Activated T-helper 9 cell treated with anti-CD3 and anti-CD28 coated beads, Interleukin-2, amount 50 U/mL, for 16 hours (primary cell): ENCODE measurements at regions not wholly inside any gene's neighbourhood (a gene's known extent, or its start where the extent isn't known, plus 50 kb on each side); places are given as distances from the start of the nearest gene placed in this dataset.
A peak's percentile ranks its signal among the peaks of the same experiment; 100 is the strongest.
"Not testable (repeated sequence)": the region's sequence is repeated elsewhere in the genome, so short reads cannot be mapped to it uniquely, and the experiment has no call there.

Experiments used
- DNase-seq: peaks from one replicate; pipeline ENCODE4 v3.0.0-alpha.2; 2020; ENCODE audit warnings: low read depth

- no peak for DNase-seq
Observed at GRCh38 chr4:3879681-3880614, 113.8 kb downstream of the ADRA2C start.

GRCh38 chr4:3880615-3881120 lies 114.5 kb downstream of the ADRA2C start:
- DNase-seq = peak; percentile 37

GRCh38 chr4:3882316-3882885 lies 116.2 kb downstream of the ADRA2C start:
- not testable (repeated sequence) for DNase-seq

- DNase-seq = not testable (repeated sequence)
Observed at GRCh38 chr4:3884261-3884660, 118.1 kb downstream of the ADRA2C start.

- DNase-seq = not testable (repeated sequence)
Observed at GRCh38 chr4:3893590-3893989, 127.4 kb downstream of the ADRA2C start.

GRCh38 chr4:3894086-3894959 lies 128.1 kb downstream of the ADRA2C start:
- DNase-seq = not testable (repeated sequence)

GRCh38 chr4:3896441-3896840 lies 130.3 kb downstream of the ADRA2C start:
- DNase-seq = no peak

GRCh38 chr4:3896871-3897578 lies 130.8 kb downstream of the ADRA2C start:
- DNase-seq = not testable (repeated sequence)

GRCh38 chr4:3898098-3898497 lies 131.9 kb downstream of the ADRA2C start:
- no peak for DNase-seq

- not testable (repeated sequence) for DNase-seq
Observed at GRCh38 chr4:3898928-3899327, 132.7 kb downstream of the ADRA2C start.

- not testable (repeated sequence) for DNase-seq
Observed at GRCh38 chr4:3904264-3904955, 138.2 kb downstream of the ADRA2C start.

- not testable (repeated sequence) for DNase-seq
Observed at GRCh38 chr4:3909616-3910015, 143.4 kb downstream of the ADRA2C start.

GRCh38 chr4:3910161-3910950 lies 144.2 kb downstream of the ADRA2C start:
- not testable (repeated sequence) for DNase-seq

GRCh38 chr4:3911252-3911856 lies 145.2 kb downstream of the ADRA2C start:
- DNase-seq = no peak

- DNase-seq = not testable (repeated sequence)
Observed at GRCh38 chr4:3914511-3914910, 148.3 kb downstream of the ADRA2C start.

- not testable (repeated sequence) for DNase-seq
Observed at GRCh38 chr4:3919509-3919908, 153.3 kb downstream of the ADRA2C start.

- not testable (repeated sequence) for DNase-seq
Observed at GRCh38 chr4:3921902-3922301, 155.7 kb downstream of the ADRA2C start.

- DNase-seq = not testable (repeated sequence)
Observed at GRCh38 chr4:3925841-3926240, 159.7 kb downstream of the ADRA2C start.

- not testable (repeated sequence) for DNase-seq
Observed at GRCh38 chr4:3926271-3926670, 160.1 kb downstream of the ADRA2C start.
